ENCODE measurements at regions not wholly inside any gene's neighbourhood (a gene's known extent, or its start where the extent isn't known, plus 50 kb on each side); places are given as distances from the start of the nearest gene placed in this dataset.

DNA sequence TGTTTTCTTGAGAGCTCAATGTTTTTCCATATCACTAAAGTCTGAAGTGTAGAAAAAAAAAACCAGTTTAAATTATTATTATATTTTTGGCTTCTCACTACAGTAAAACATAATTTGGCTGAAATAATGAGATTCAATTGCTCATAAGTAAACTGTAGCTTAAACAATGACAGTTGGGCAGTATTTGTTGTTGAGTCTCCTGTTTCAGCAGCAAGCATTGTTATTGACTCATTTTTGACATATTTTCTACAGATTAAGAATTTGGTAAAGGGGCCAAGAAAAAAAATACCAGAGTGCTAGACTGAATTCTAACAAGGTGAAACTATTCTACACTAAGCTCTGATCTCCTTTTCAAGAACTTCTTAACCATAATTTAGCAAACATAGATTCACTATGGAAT is 2070.4 kb upstream of the CELF4 start:
- TF ChIP-seq RAD21 (IDR thresholded peaks at IDR 0.05) (no peak), TAF1 (conservative IDR thresholded peaks at IDR 0.05) (no peak), YY1 (IDR thresholded peaks at IDR 0.05) (no peak), FOXA2 (IDR thresholded peaks at IDR 0.05) (no peak), HNF4A (conservative IDR thresholded peaks at IDR 0.05) (no peak), GABPA (IDR thresholded peaks at IDR 0.05 in 1 of 2, conservative IDR thresholded peaks at IDR 0.05 in 1 of 2) (no peak), RXRA (IDR thresholded peaks at IDR 0.05) (no peak), JUND (IDR thresholded peaks at IDR 0.05) (no peak), NR2F2 (IDR thresholded peaks at IDR 0.05) (no peak)
- TF ChIP-seq, protein P1, sequence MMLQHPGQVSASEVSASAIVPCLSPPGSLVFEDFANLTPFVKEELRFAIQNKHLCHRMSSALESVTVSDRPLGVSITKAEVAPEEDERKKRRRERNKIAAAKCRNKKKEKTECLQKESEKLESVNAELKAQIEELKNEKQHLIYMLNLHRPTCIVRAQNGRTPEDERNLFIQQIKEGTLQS (IDR thresholded peaks at IDR 0.05) = no peak
- TF ChIP-seq, protein P2, sequence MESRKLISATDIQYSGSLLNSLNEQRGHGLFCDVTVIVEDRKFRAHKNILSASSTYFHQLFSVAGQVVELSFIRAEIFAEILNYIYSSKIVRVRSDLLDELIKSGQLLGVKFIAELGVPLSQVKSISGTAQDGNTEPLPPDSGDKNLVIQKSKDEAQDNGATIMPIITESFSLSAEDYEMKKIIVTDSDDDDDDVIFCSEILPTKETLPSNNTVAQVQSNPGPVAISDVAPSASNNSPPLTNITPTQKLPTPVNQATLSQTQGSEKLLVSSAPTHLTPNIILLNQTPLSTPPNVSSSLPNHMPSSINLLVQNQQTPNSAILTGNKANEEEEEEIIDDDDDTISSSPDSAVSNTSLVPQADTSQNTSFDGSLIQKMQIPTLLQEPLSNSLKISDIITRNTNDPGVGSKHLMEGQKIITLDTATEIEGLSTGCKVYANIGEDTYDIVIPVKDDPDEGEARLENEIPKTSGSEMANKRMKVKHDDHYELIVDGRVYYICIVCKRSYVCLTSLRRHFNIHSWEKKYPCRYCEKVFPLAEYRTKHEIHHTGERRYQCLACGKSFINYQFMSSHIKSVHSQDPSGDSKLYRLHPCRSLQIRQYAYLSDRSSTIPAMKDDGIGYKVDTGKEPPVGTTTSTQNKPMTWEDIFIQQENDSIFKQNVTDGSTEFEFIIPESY (IDR thresholded peaks at IDR 0.05) = no peak
- Histone ChIP-seq H3K27me3 (ENCODE audit: control insufficient read depth in 4 of 4, insufficient read depth in 4 of 4, low read length in 3 of 4) (peaks cover 0 to 4% (median 0%) of the 10 kb centered on the region in 4 donors), H3K9ac (ENCODE audit: low read depth in 1 of 2, low read length in 2 of 2) (no peak overlapping the region)

GRCh38 chr18:39635192-39635591 is 2069.6 kb upstream of the CELF4 start:
- no peak for DNase-seq (ENCODE audit: low spot score)
- peaks cover 0 to 4% (median 0%) of the 10 kb centered on the region in 4 donors for H3K27me3 ChIP-seq (ENCODE audit: control insufficient read depth in 4 of 4, insufficient read depth in 4 of 4, low read length in 3 of 4)
- H3K4me3 ChIP-seq (ENCODE audit: low read depth in 1 of 3, low read length in 3 of 3) = no peak overlapping the region
- no peaks in the 10 kb centered on the region for H3K36me3 ChIP-seq (ENCODE audit: control insufficient read depth in 4 of 4, insufficient read depth in 3 of 4, low read depth in 1 of 4, low read length in 3 of 4)
- no peak for TF ChIP-seq EGR1 (IDR thresholded peaks at IDR 0.05; ENCODE audit: low read depth in 2 of 2)
- TF ChIP-seq HNF4A (conservative IDR thresholded peaks at IDR 0.05) = no peak
- no peak for TF ChIP-seq TAF1 (conservative IDR thresholded peaks at IDR 0.05)
- TF ChIP-seq, protein P2 (IDR thresholded peaks at IDR 0.05) = no peak
- TF ChIP-seq SP1 (IDR thresholded peaks at IDR 0.05) = no peak
- TF ChIP-seq CTCF (IDR thresholded peaks at IDR 0.05; ENCODE audit: low read depth, low read length, missing input control) = no peak
- TF ChIP-seq, protein P1 (IDR thresholded peaks at IDR 0.05) = no peak
- no peak for TF ChIP-seq FOXA2 (IDR thresholded peaks at IDR 0.05)
- TF ChIP-seq, protein P3, sequence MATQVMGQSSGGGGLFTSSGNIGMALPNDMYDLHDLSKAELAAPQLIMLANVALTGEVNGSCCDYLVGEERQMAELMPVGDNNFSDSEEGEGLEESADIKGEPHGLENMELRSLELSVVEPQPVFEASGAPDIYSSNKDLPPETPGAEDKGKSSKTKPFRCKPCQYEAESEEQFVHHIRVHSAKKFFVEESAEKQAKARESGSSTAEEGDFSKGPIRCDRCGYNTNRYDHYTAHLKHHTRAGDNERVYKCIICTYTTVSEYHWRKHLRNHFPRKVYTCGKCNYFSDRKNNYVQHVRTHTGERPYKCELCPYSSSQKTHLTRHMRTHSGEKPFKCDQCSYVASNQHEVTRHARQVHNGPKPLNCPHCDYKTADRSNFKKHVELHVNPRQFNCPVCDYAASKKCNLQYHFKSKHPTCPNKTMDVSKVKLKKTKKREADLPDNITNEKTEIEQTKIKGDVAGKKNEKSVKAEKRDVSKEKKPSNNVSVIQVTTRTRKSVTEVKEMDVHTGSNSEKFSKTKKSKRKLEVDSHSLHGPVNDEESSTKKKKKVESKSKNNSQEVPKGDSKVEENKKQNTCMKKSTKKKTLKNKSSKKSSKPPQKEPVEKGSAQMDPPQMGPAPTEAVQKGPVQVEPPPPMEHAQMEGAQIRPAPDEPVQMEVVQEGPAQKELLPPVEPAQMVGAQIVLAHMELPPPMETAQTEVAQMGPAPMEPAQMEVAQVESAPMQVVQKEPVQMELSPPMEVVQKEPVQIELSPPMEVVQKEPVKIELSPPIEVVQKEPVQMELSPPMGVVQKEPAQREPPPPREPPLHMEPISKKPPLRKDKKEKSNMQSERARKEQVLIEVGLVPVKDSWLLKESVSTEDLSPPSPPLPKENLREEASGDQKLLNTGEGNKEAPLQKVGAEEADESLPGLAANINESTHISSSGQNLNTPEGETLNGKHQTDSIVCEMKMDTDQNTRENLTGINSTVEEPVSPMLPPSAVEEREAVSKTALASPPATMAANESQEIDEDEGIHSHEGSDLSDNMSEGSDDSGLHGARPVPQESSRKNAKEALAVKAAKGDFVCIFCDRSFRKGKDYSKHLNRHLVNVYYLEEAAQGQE (IDR thresholded peaks at IDR 0.05) = no peak
- TF ChIP-seq FOXA1 (IDR thresholded peaks at IDR 0.05) = no peak
- no peak for TF ChIP-seq GABPA (IDR thresholded peaks at IDR 0.05 in 1 of 2, conservative IDR thresholded peaks at IDR 0.05 in 1 of 2)
- no peak for TF ChIP-seq NR2F2 (IDR thresholded peaks at IDR 0.05)
- TF ChIP-seq HNF4G (IDR thresholded peaks at IDR 0.05) = no peak
- no peak for TF ChIP-seq RAD21 (IDR thresholded peaks at IDR 0.05)
- TF ChIP-seq RXRA (IDR thresholded peaks at IDR 0.05) = no peak
- no peak for TF ChIP-seq MAX (IDR thresholded peaks at IDR 0.05)
- TF ChIP-seq YY1 (IDR thresholded peaks at IDR 0.05) = no peak
- no peak for TF ChIP-seq JUND (IDR thresholded peaks at IDR 0.05)
- H3K27ac ChIP-seq (ENCODE audit: low read depth in 1 of 2, low read length in 2 of 2) = no peak overlapping the region
- no peaks in the 10 kb centered on the region for H3K9me3 ChIP-seq (ENCODE audit: control insufficient read depth in 4 of 4, low read length in 3 of 4)
- no peaks in the 10 kb centered on the region for H3K4me1 ChIP-seq (ENCODE audit: control insufficient read depth in 4 of 4, insufficient read depth in 4 of 4, low read length in 3 of 4)
- H3K9ac ChIP-seq (ENCODE audit: low read depth in 1 of 2, low read length in 2 of 2) = no peak overlapping the region

More for the DNA sequence above, 2070.4 kb upstream of the CELF4 start:
- no peak for DNase-seq (ENCODE audit: low spot score)
- H3K36me3 ChIP-seq (ENCODE audit: control insufficient read depth in 4 of 4, insufficient read depth in 3 of 4, low read depth in 1 of 4, low read length in 3 of 4) = no peaks in the 10 kb centered on the region
- H3K9me3 ChIP-seq (ENCODE audit: control insufficient read depth in 4 of 4, low read length in 3 of 4) = no peaks in the 10 kb centered on the region
- no peaks in the 10 kb centered on the region for H3K4me1 ChIP-seq (ENCODE audit: control insufficient read depth in 4 of 4, insufficient read depth in 4 of 4, low read length in 3 of 4)
- no peak overlapping the region for H3K4me3 ChIP-seq (ENCODE audit: low read depth in 1 of 3, low read length in 3 of 3)
- H3K27ac ChIP-seq (ENCODE audit: low read depth in 1 of 2, low read length in 2 of 2) = no peak overlapping the region

Data from liver (tissue), 7 donors.